ENCODE measurements at regions not wholly inside any gene's neighbourhood (a gene's known extent, or its start where the extent isn't known, plus 50 kb on each side); places are given as distances from the start of the nearest gene placed in this dataset.

DNA sequence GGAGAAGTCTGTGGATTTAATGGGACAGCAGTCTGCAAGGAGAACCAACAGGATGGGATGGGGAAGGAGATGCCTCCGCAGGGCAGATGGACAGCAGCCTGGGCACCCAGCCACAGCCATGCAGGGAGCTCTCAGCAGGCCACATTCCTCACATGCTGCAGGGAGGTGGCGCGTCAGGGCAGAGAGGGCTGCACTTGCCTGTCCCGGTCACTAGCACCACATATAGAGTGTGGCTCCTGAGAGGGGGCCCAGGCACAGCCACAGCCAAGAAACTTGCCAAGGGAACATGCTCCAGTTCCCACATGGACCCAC, 86.8 kb upstream of the ZMIZ1 start:
- Histone ChIP-seq H3F3A (replicated peaks; ENCODE audit: insufficient read depth) (no peaks in the 10 kb centered on the region), H3K4me3 (ENCODE audit: low read depth in 2 of 2, low read length in 1 of 2) (no peak overlapping the region), H3K9me2 (no peaks in the 10 kb centered on the region), H3K27me3 (ENCODE audit: insufficient read depth) (no peaks in the 10 kb centered on the region), H2AFZ (ENCODE audit: low read depth) (no peak overlapping the region), H3K9me3 (no peaks in the 10 kb centered on the region), H3K36me3 (replicated peaks in 1 of 2; ENCODE audit: control insufficient read depth in 1 of 2, insufficient read depth in 2 of 2, low read length in 1 of 2) (no peaks in the 10 kb centered on the region), H3K9ac (no peak overlapping the region), H3K4me2 (no peak overlapping the region), H3K79me2 (ENCODE audit: insufficient read depth) (no peaks in the 10 kb centered on the region), H3K27ac (ENCODE audit: low read depth in 2 of 2, low read length in 1 of 2) (no peak overlapping the region; a peak in 1 of 4 replicates), H4K20me1 (ENCODE audit: insufficient read depth) (no peaks in the 10 kb centered on the region), H3K4me1 (ENCODE audit: control insufficient read depth in 1 of 2, insufficient read depth in 2 of 2, low read depth in 1 of 2, low read length in 1 of 2) (peaks cover 0 to 42% of the 10 kb centered on the region in 2 experiments; a peak in 1 of 4 replicates)
- POLR2A ChIA-PET, result no interaction called here
- 76% methylated on average over 4 of the region's 4 CpGs for WGBS (ENCODE audit: low lambda C conversion rate)
- CTCF ChIA-PET, result interaction anchor here (0.9 to 1.4 kb wide), 3 partner anchors 35 to 680 kb away, joined by 3 read pairs; no protein-coding TSS in a partner anchor
- TF ChIP-seq NRF1 (IDR thresholded peaks at IDR 0.05; ENCODE audit: low read depth, low read length) (no peak), SIN3A (IDR thresholded peaks at IDR 0.05; ENCODE audit: borderline replicate concordance, low read depth, low read length) (no peak), NFIC (IDR thresholded peaks at IDR 0.05; ENCODE audit: borderline replicate concordance) (no peak), SMC3 (IDR thresholded peaks at IDR 0.05; ENCODE audit: low read depth, low read length) (0 out of 2 replicates have a peak, but pooled peaks have one; percentile 3), YY1 (IDR thresholded peaks at IDR 0.05; ENCODE audit: low read depth) (no peak), JUND (IDR thresholded peaks at IDR 0.05) (no peak), GABPA (IDR thresholded peaks at IDR 0.05; ENCODE audit: low read depth) (no peak)
- TF ChIP-seq, protein P1, sequence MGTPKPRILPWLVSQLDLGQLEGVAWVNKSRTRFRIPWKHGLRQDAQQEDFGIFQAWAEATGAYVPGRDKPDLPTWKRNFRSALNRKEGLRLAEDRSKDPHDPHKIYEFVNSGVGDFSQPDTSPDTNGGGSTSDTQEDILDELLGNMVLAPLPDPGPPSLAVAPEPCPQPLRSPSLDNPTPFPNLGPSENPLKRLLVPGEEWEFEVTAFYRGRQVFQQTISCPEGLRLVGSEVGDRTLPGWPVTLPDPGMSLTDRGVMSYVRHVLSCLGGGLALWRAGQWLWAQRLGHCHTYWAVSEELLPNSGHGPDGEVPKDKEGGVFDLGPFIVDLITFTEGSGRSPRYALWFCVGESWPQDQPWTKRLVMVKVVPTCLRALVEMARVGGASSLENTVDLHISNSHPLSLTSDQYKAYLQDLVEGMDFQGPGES (IDR thresholded peaks at IDR 0.05; ENCODE audit: low read depth, low read length), result no peak
- TF ChIP-seq, protein P2, sequence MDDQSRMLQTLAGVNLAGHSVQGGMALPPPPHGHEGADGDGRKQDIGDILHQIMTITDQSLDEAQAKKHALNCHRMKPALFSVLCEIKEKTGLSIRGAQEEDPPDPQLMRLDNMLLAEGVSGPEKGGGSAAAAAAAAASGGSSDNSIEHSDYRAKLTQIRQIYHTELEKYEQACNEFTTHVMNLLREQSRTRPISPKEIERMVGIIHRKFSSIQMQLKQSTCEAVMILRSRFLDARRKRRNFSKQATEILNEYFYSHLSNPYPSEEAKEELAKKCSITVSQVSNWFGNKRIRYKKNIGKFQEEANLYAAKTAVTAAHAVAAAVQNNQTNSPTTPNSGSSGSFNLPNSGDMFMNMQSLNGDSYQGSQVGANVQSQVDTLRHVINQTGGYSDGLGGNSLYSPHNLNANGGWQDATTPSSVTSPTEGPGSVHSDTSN (IDR thresholded peaks at IDR 0.05), result no peak
- TF ChIP-seq, protein P3, sequence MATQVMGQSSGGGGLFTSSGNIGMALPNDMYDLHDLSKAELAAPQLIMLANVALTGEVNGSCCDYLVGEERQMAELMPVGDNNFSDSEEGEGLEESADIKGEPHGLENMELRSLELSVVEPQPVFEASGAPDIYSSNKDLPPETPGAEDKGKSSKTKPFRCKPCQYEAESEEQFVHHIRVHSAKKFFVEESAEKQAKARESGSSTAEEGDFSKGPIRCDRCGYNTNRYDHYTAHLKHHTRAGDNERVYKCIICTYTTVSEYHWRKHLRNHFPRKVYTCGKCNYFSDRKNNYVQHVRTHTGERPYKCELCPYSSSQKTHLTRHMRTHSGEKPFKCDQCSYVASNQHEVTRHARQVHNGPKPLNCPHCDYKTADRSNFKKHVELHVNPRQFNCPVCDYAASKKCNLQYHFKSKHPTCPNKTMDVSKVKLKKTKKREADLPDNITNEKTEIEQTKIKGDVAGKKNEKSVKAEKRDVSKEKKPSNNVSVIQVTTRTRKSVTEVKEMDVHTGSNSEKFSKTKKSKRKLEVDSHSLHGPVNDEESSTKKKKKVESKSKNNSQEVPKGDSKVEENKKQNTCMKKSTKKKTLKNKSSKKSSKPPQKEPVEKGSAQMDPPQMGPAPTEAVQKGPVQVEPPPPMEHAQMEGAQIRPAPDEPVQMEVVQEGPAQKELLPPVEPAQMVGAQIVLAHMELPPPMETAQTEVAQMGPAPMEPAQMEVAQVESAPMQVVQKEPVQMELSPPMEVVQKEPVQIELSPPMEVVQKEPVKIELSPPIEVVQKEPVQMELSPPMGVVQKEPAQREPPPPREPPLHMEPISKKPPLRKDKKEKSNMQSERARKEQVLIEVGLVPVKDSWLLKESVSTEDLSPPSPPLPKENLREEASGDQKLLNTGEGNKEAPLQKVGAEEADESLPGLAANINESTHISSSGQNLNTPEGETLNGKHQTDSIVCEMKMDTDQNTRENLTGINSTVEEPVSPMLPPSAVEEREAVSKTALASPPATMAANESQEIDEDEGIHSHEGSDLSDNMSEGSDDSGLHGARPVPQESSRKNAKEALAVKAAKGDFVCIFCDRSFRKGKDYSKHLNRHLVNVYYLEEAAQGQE (IDR thresholded peaks at IDR 0.05; ENCODE audit: low read depth, low read length), result peak; percentile 73; the same call in 1 of the 2 replicates
- DNase-seq, result no peak

DNA sequence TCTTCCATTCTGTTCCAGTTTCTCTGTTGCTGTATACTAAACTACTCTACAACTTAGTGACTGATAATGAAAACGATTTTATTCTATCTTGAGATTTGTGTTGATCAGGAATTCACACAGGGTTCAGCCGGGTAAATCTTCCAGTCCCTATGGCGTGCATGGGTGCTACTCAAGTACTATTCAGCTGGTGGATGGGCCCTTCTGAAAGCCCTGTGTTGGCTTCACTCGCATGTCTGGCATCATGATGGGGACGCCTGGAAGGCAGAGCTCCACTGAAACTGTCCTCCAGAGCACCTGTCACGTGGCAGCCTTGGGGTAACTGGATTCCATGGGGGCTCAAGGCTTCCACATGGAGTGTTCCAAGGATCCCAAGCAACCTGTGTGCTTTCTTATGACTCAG, 86.0 kb upstream of the ZMIZ1 start:
- no peak for TF ChIP-seq ELF1 (IDR thresholded peaks at IDR 0.05)
- no peak for TF ChIP-seq SIN3A (IDR thresholded peaks at IDR 0.05; ENCODE audit: borderline replicate concordance, low read depth, low read length)
- no peak overlapping the region for H3K9ac ChIP-seq
- no peaks in the 10 kb centered on the region for H3K79me2 ChIP-seq (ENCODE audit: insufficient read depth)
- no peaks in the 10 kb centered on the region for H3K9me3 ChIP-seq
- no peak overlapping the region for H3K4me3 ChIP-seq (ENCODE audit: low read depth in 2 of 2, low read length in 1 of 2)
- no peaks in the 10 kb centered on the region for H3K9me2 ChIP-seq
- no peak overlapping the region for H3K27ac ChIP-seq (ENCODE audit: low read depth in 2 of 2, low read length in 1 of 2)
- ChIA-PET CTCF (interaction anchor here (1.1 to 1.8 kb wide), 3 partner anchors 8 to 212 kb away, joined by 3 to 7 read pairs (median 7); no protein-coding TSS in a partner anchor), POLR2A (no interaction called here)
- H3K36me3 ChIP-seq (replicated peaks in 1 of 2; ENCODE audit: control insufficient read depth in 1 of 2, insufficient read depth in 2 of 2, low read length in 1 of 2), result no peaks in the 10 kb centered on the region
- no peaks in the 10 kb centered on the region for H3F3A ChIP-seq (replicated peaks; ENCODE audit: insufficient read depth)
- no peaks in the 10 kb centered on the region for H4K20me1 ChIP-seq (ENCODE audit: insufficient read depth)
- no peak overlapping the region for H2AFZ ChIP-seq (ENCODE audit: low read depth)
- no peak overlapping the region for H3K4me2 ChIP-seq
- DNase-seq, result no peak
- 82% methylated on average over 4 of the region's 6 CpGs for WGBS (ENCODE audit: low lambda C conversion rate)
- H3K27me3 ChIP-seq (ENCODE audit: insufficient read depth), result no peaks in the 10 kb centered on the region
- peaks cover 0 to 34% of the 10 kb centered on the region in 2 experiments; a peak in 1 of 4 replicates for H3K4me1 ChIP-seq (ENCODE audit: control insufficient read depth in 1 of 2, insufficient read depth in 2 of 2, low read depth in 1 of 2, low read length in 1 of 2)
